H1 (cell line): ENCODE measurements at regions not wholly inside any gene's neighbourhood (a gene's known extent, or its start where the extent isn't known, plus 50 kb on each side); places are given as distances from the start of the nearest gene placed in this dataset.

Experiments
- CTCF ChIA-PET: fragments of 300-600 bp; sonication (Branson Sonifier 250); formaldehyde crosslinking; loops from one replicate; lab custom pipeline; 2021; ENCODE audit not compliant: partially characterized antibody; lab: Charles Lee
- POLR2A ChIA-PET: fragments of 300-600 bp; sonication (Branson Sonifier 250); formaldehyde crosslinking; loops from one replicate; lab custom pipeline; 2021; ENCODE audit warnings: inconsistent platforms; ENCODE audit not compliant: partially characterized antibody; lab: Charles Lee
- DNase-seq, 2 experiments: peaks; one replicate each; pipeline versions ENCODE4 v3.0.0 to v3.0.0-alpha.2; 2010 to 2022; ENCODE audit warnings: low spot score in 2 of 2, low read depth in 1 of 2, mixed read lengths in 1 of 2
- FAIRE-seq: peaks from 2 replicates; lab custom pipeline; 2011; peaks lifted over from hg19 to GRCh38; lab: Jason Lieb, UNC
- H2AFZ ChIP-seq: 2 replicates; pipeline ENCODE4 v1.8.1; 2012; ENCODE audit warnings: low read length, inconsistent platforms
- H2AK5ac ChIP-seq: 2 replicates; pipeline ENCODE4 v1.6.1; 2013; ENCODE audit warnings: low read depth, low read length
- H2BK120ac ChIP-seq: replicated peaks from 2 replicates; pipeline ENCODE3; 2013; ENCODE audit warnings: low read depth, low read length, inconsistent platforms
- H2BK12ac ChIP-seq: 2 replicates; pipeline ENCODE4 v1.6.1; 2013; ENCODE audit warnings: low read depth, low read length
- H2BK15ac ChIP-seq: 2 replicates; pipeline ENCODE4 v1.6.1; 2013; ENCODE audit warnings: low read length
- H2BK20ac ChIP-seq: 2 replicates; pipeline ENCODE4 v1.6.1; 2013; ENCODE audit warnings: low read length
- H2BK5ac ChIP-seq: 2 replicates; pipeline ENCODE4 v1.6.1; 2013; ENCODE audit warnings: low read depth, low read length
- H3K14ac ChIP-seq: 2 replicates; pipeline ENCODE4 v1.6.1; 2013; ENCODE audit warnings: inconsistent platforms; ENCODE audit not compliant: insufficient read length
- H3K18ac ChIP-seq: 2 replicates; pipeline ENCODE4 v1.6.1; 2013; ENCODE audit warnings: low read length; ENCODE audit errors: extremely low read depth
- H3K23ac ChIP-seq: 2 replicates; pipeline ENCODE4 v1.6.1; 2013; ENCODE audit warnings: inconsistent platforms; ENCODE audit not compliant: insufficient read length
- H3K23me2 ChIP-seq: 2 replicates; pipeline ENCODE4 v1.6.1; 2013; ENCODE audit warnings: low read depth, low read length
- H3K27ac ChIP-seq: 2 replicates; pipeline ENCODE4 v1.6.1; 2011; ENCODE audit warnings: low read depth, low read length, inconsistent platforms
- H3K27me3 ChIP-seq, 4 experiments: replicated peaks in 1 of 4; 1 replicate in 1 of 4; 2 replicates in 3 of 4; pipeline versions ENCODE4 v1.6.1 to v1.8.1; 2011 to 2013; ENCODE audit warnings: low read length in 3 of 4, mild to moderate bottlenecking in 3 of 4, inconsistent platforms in 2 of 4, mixed read lengths in 2 of 4, moderate library complexity in 1 of 4; ENCODE audit not compliant: control insufficient read depth in 3 of 4, insufficient read depth in 3 of 4; ENCODE audit errors: extremely low read depth in 1 of 4
- H3K36me3 ChIP-seq, 4 experiments: 2 replicates each; pipeline versions ENCODE4 v1.6.1 to v1.8.1; 2011 to 2013; ENCODE audit warnings: mild to moderate bottlenecking in 4 of 4, low read length in 3 of 4, moderate library complexity in 2 of 4, control low read depth in 1 of 4, inconsistent platforms in 1 of 4; ENCODE audit not compliant: insufficient read depth in 4 of 4, control insufficient read depth in 2 of 4
- H3K4ac ChIP-seq: replicated peaks from 2 replicates; pipeline ENCODE3; 2013; ENCODE audit warnings: low read length, low read depth, mixed read lengths, inconsistent platforms; ENCODE audit not compliant: insufficient read length
- H3K4me1 ChIP-seq, 4 experiments: replicated peaks in 1 of 4; 1 replicate in 1 of 4; 2 replicates in 3 of 4; pipeline versions ENCODE4 v1.6.1 to v1.8.1; 2011 to 2013; ENCODE audit warnings: low read length in 3 of 4, inconsistent platforms in 2 of 4, mixed read lengths in 1 of 4; ENCODE audit not compliant: insufficient read depth in 4 of 4, control insufficient read depth in 3 of 4
- H3K4me2 ChIP-seq, 2 experiments: 2 replicates each; pipeline versions ENCODE4 v1.6.1 to v1.8.1; 2011 to 2013; ENCODE audit warnings: low read depth in 2 of 2, low read length in 2 of 2, control low read depth in 1 of 2, inconsistent platforms in 1 of 2, mild to moderate bottlenecking in 1 of 2; ENCODE audit not compliant: insufficient read depth in 1 of 2
- H3K4me3 ChIP-seq, 4 experiments: fragments of 200-600, 300-600 bp in 1 of 4; sonication (generic), shearing (Covaris generic), sonication (Bioruptor Twin) in 1 of 4; 2 replicates each; pipeline versions ENCODE4 v1.5.1 to v1.8.1; 2011 to 2016; ENCODE audit warnings: low read length in 4 of 4, low read depth in 3 of 4, control low read depth in 2 of 4, inconsistent platforms in 2 of 4, mild to moderate bottlenecking in 2 of 4, mixed read lengths in 1 of 4, moderate library complexity in 1 of 4; ENCODE audit not compliant: insufficient read depth in 2 of 4; ENCODE audit errors: extremely low read depth in 1 of 4
- H3K56ac ChIP-seq: replicated peaks from 2 replicates; pipeline ENCODE3; 2013; ENCODE audit warnings: low read depth, mild to moderate bottlenecking, mixed read lengths, low read length, inconsistent platforms; ENCODE audit not compliant: insufficient read length
- H3K79me1 ChIP-seq: 2 replicates; pipeline ENCODE4 v1.6.1; 2013; ENCODE audit warnings: low read depth, low read length, control low read depth
- H3K79me2 ChIP-seq, 2 experiments: 2 replicates each; pipeline versions ENCODE4 v1.6.1 to v1.8.1; 2012 to 2013; ENCODE audit warnings: low read length in 2 of 2, mild to moderate bottlenecking in 2 of 2, inconsistent platforms in 1 of 2; ENCODE audit not compliant: insufficient read depth in 2 of 2, control insufficient read depth in 1 of 2
- H3K9ac ChIP-seq, 4 experiments: replicated peaks in 1 of 4; 1 replicate in 1 of 4; 2 replicates in 3 of 4; pipeline versions ENCODE4 v1.6.1 to v1.8.1; 2011 to 2013; ENCODE audit warnings: low read depth in 3 of 4, low read length in 3 of 4, control low read depth in 2 of 4, mild to moderate bottlenecking in 2 of 4, moderate library complexity in 2 of 4, inconsistent platforms in 1 of 4; ENCODE audit errors: extremely low read depth in 1 of 4
- H3K9me3 ChIP-seq, 2 experiments: 2 replicates each; pipeline versions ENCODE4 v1.6.1 to v1.8.1; 2012 to 2013; ENCODE audit warnings: mild to moderate bottlenecking in 2 of 2, moderate library complexity in 2 of 2, control low read depth in 1 of 2, inconsistent platforms in 1 of 2, low read depth in 1 of 2, low read length in 1 of 2, mixed read lengths in 1 of 2; ENCODE audit not compliant: insufficient read depth in 2 of 2
- H4K20me1 ChIP-seq, 2 experiments: replicated peaks in 1 of 2; 2 replicates each; pipeline versions ENCODE3 to v1.8.1; 2011 to 2013; ENCODE audit warnings: inconsistent platforms in 2 of 2, low read length in 2 of 2, mild to moderate bottlenecking in 1 of 2; ENCODE audit not compliant: insufficient read depth in 2 of 2, control insufficient read depth in 1 of 2
- H4K5ac ChIP-seq: 2 replicates; pipeline ENCODE4 v1.6.1; 2013; ENCODE audit warnings: low read length, low read depth, mixed read lengths, inconsistent platforms; ENCODE audit not compliant: insufficient read length
- H4K8ac ChIP-seq: 2 replicates; pipeline ENCODE4 v1.8.0; 2013; ENCODE audit warnings: mild to moderate bottlenecking, moderate library complexity, low read length, inconsistent platforms; ENCODE audit not compliant: insufficient read depth; ENCODE audit errors: extremely low read depth
- H4K91ac ChIP-seq: replicated peaks from 2 replicates; pipeline ENCODE3; 2013; ENCODE audit warnings: low read length, mixed read lengths, inconsistent platforms; ENCODE audit not compliant: insufficient read length
- ASH2L ChIP-seq: fragments of 200-600, 300-600 bp; sonication (generic); IDR thresholded peaks from one replicate; pipeline ENCODE4 v1.7.1; 2017; ENCODE audit warnings: low read length
- CBX5 ChIP-seq: fragments of 300-800, 300-1000 bp; sonication (generic); IDR thresholded peaks from 2 replicates; pipeline ENCODE4 v1.7.1; 2016; ENCODE audit warnings: antibody characterized with exemption, low read length, low read depth
- CHD1 ChIP-seq: IDR thresholded peaks from 2 replicates; pipeline ENCODE4 v1.6.1; 2012; ENCODE audit warnings: low read depth, low read length, improper control_type of control experiment
- FOSL1 ChIP-seq: IDR thresholded peaks from 2 replicates; pipeline ENCODE4 v1.6.1; 2011; ENCODE audit warnings: mild to moderate bottlenecking, low read depth, low read length, moderate library complexity; ENCODE audit not compliant: insufficient read depth
- NRF1 ChIP-seq: IDR thresholded peaks from 2 replicates; pipeline ENCODE4 v1.6.1; 2011; ENCODE audit warnings: mild to moderate bottlenecking, low read depth, low read length, improper control_type of control experiment
- RAD21 ChIP-seq, 2 experiments: IDR thresholded peaks in 1 of 2; conservative IDR thresholded peaks in 1 of 2; 2 replicates each; pipeline ENCODE4 v1.6.1; 2011; ENCODE audit warnings: low read depth in 2 of 2, low read length in 2 of 2, improper control_type of control experiment in 1 of 2, inconsistent platforms in 1 of 2, mild to moderate bottlenecking in 1 of 2, moderate library complexity in 1 of 2
- RBBP5 ChIP-seq: IDR thresholded peaks from 2 replicates; pipeline ENCODE4 v1.7.1; 2012; ENCODE audit warnings: low read depth, mild to moderate bottlenecking, inconsistent platforms, low read length, moderate library complexity, borderline replicate concordance

- no peak overlapping the region for H3K4ac ChIP-seq
- no peak overlapping the region for H2AFZ ChIP-seq
- H2AK5ac ChIP-seq = no peak overlapping the region
- H3K56ac ChIP-seq = no peak overlapping the region
- no peaks in the 10 kb centered on the region for H3K23me2 ChIP-seq
- no peak overlapping the region for H3K4me2 ChIP-seq
- H3K9me3 ChIP-seq = no peaks in the 10 kb centered on the region
- DNase-seq (no peak), FAIRE-seq (no peak)
- no peak overlapping the region for H3K18ac ChIP-seq
- H3K79me2 ChIP-seq = no peaks in the 10 kb centered on the region
- H3K23ac ChIP-seq = no peak overlapping the region
- no peaks in the 10 kb centered on the region for H3K36me3 ChIP-seq
- H3K4me3 ChIP-seq = no peak overlapping the region
- no peak overlapping the region for H2BK15ac ChIP-seq
- H4K91ac ChIP-seq = no peak overlapping the region
- H4K8ac ChIP-seq = no peak overlapping the region
- no peak overlapping the region for H2BK120ac ChIP-seq
- no peaks in the 10 kb centered on the region for H3K4me1 ChIP-seq
- ChIA-PET POLR2A (no interaction called here), CTCF (no interaction called here)
- no peaks in the 10 kb centered on the region for H3K27me3 ChIP-seq
- H4K20me1 ChIP-seq = no peaks in the 10 kb centered on the region
- no peak overlapping the region for H3K9ac ChIP-seq
- H3K79me1 ChIP-seq = no peaks in the 10 kb centered on the region
- H2BK12ac ChIP-seq = no peak overlapping the region
- H2BK5ac ChIP-seq = no peak overlapping the region
- no peak overlapping the region for H3K27ac ChIP-seq
- H4K5ac ChIP-seq = no peak overlapping the region
- no peak for TF ChIP-seq ASH2L
- TF ChIP-seq CHD1 = no peak
- no peak for TF ChIP-seq FOSL1
- no peak for TF ChIP-seq RAD21 (IDR thresholded peaks at IDR 0.05 in 1 of 2, conservative IDR thresholded peaks at IDR 0.05 in 1 of 2; ENCODE audit: low read depth in 2 of 2, low read length in 2 of 2)
- no peak for TF ChIP-seq RBBP5
- TF ChIP-seq NRF1 = no peak
- no peak for TF ChIP-seq CBX5
- no peak overlapping the region for H3K14ac ChIP-seq
- H2BK20ac ChIP-seq = no peak overlapping the region
Observed at GRCh38 chr6:50272611-50273010, 222.9 kb upstream of the DEFB112 start.
